Daoy (cell line): ENCODE measurements at regions not wholly inside any gene's neighbourhood (a gene's known extent, or its start where the extent isn't known, plus 50 kb on each side); places are given as distances from the start of the nearest gene placed in this dataset.
A peak's percentile ranks its signal among the peaks of the same experiment; 100 is the strongest.

Source experiments
- DNase-seq: peaks from one replicate; pipeline ENCODE4 v3.0.0-alpha.2; 2015; ENCODE audit warnings: low read depth

DNA sequence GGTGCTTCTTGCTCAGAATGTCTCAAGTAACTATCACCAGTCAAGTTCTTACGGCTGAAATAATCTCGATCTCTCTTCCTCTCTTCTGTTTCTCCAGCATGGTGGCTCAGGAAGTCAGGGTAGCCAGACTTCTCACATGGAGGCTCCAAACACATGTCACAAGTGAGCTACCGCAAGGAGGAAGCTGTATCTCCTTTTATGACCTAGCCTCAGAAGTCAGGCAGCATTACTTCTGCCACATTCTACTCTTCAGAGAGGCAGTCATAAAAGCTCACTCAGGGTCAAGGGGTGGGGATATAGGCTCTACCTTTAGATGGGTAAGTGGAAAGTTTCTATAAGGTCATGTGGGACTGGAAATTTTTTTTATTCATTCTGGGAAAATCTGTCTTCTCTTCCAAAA, 86.6 kb upstream of the NEO1 start:
- no peak for DNase-seq

DNA sequence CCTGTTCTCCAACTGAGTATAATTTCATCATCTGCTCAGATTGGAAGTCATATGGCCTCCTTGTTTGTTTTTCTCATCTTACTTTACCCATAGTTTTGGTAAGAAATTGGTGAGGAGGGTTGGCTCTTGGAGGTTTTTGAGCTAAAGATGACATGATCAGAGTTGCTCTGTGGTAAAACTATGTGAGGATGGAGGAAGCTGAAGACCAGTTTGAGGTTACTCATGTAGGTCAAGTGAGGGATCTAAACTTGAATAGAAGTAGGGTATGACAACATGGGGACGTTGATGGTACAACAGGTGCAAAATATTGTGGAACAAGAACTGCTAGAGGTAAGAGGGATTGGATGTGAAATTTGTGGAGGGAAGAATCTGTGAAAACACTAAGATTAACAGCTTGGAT, 87.7 kb upstream of the NEO1 start:
- no peak for DNase-seq

DNA sequence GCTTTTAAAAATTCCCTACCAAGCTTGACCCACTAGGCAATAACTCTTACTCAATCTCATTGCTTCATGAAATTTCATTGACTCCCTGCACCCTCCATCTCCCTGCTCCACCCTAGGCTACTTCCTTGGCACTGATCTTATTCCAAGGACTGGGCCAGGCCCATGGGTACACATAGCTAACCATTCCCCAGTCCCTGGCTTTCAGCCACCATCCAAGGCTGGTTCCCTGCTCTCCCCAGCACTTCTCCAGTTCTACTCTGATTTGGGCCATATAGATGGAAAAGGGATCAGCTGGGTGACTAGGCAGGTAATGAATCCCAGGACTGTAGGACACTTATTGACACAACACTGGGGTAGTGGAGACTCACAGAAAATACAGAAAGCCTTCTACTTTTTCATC, 88.1 kb upstream of the NEO1 start:
- DNase-seq, result no peak

DNA sequence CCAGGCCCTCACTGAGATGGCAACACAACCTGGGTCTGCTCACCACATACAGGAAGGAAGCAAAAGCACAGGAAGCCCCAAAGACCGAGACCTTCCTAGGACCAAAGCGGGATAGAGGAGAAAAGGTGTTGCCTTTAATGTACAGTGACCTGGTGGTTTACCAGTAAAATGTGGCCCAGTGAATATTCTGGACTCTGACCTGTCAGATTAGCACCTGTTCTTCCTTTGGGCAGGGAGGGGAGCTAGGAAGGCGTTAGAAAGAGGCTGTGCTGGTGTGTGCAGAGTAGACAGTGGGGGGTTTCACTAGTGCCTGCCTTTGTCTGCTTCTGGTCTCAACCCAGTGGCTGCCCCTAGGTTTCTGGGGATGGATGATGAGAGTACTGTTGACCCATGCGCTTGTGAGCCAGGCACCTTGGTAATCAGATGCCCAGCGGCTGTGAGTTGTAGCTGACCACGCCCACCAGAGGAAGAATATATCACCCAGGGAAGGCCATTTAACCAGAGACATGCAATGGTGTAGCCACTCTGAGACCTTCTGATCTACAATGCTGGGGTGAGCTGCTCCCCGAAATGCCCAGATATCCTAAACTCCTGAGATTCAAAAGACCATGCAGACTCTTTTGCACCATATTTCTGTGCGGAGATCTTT, 90.1 kb upstream of the NEO1 start:
- no peak for DNase-seq

DNA sequence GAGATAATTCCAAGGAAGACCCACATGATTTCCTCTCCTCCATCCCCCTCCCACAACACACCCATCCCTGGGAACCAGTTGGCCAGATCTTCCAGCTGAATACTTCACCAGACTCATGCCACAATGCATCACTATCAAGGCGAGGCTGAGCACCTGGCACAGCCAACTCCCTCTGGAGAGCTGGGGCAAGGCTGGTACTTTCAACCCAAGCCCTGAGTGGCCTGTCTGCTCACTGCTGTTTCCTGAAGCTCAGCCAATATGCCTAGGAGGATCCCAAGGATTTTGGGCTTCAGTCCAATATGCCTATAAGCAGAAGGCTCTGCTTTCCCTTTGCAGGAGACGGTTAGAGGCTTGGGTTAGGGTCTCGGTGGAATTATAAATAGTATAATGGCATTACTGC, 90.9 kb upstream of the NEO1 start:
- DNase-seq, result no peak

GRCh38 chr15:72958634-72959033, 93.6 kb upstream of the NEO1 start:
- DNase-seq, result no peak

- DNase-seq, result no peak
These were observed 99.0 kb upstream of the NEO1 start for GRCh38 chr15:72953306-72953705.

- no peak for DNase-seq
These were observed 100.1 kb upstream of the NEO1 start for GRCh38 chr15:72952151-72952550.

GRCh38 chr15:72948662-72949061, 103.6 kb upstream of the NEO1 start:
- no peak for DNase-seq

- no peak for DNase-seq
These were observed 104.6 kb upstream of the NEO1 start for GRCh38 chr15:72947709-72948108.

- no peak for DNase-seq
These were observed 107.7 kb upstream of the NEO1 start for GRCh38 chr15:72944565-72944964.

GRCh38 chr15:72940229-72940622, 112.0 kb upstream of the NEO1 start:
- DNase-seq, result no peak

DNA sequence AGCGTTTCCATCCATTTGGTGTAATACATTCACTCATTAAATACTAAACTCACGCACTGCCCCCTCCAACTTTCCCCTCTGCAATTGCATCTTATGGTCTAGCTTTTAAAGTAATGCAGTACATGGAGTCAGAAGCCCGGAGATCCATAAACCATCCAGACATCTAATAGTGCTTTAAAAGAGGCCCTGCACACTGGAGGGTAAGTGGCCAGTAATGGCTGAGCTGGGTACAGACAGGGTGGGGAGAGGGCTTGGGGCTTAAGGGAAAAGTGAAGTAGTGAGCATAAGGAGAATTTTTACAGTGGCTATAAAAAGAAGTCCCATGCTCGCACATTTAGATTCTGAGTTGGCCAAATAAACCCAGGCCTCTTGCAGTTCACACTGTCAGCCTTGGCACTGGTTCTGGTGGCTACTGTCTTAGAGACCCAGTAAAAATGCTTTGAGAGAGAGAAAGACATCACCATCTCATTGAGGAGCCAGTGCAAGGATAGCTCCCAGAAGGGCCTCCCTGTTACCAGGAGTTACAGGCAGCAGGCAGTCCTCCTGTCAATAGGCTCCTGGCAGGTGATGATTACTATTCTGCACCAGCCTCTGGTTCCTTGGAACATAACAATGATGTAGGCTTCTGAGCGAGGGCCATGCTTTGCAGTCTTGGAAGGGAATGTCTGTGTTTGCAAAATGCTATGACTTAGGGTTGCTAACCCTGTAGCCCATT, 112.6 kb upstream of the NEO1 start:
- DNase-seq, result no peak

- DNase-seq, result no peak
These were observed 115.3 kb upstream of the NEO1 start for GRCh38 chr15:72936691-72937679.

GRCh38 chr15:72936237-72936636, 116.0 kb upstream of the NEO1 start:
- DNase-seq, result no peak

GRCh38 chr15:72935521-72935920, 116.7 kb upstream of the NEO1 start:
- no peak for DNase-seq

DNA sequence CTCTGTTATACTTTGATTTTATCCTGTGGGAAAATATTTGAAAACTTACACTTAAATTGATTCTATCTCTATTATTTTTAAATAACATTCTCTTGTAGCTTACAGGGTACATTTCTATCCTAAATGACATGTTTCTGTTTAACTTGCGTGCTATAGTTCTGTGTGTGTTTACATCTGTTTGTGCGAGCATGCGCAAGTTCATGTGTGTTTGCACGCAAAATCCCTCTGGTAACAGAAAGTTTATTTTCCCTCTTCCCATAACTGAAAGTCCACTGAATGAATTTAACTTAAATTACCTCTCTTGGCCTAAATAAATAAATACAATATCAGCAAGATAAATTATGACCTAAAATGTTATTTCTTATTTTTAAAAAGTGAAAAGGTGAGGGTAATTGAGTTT, 117.3 kb upstream of the NEO1 start:
- no peak for DNase-seq

- peak; percentile 12 for DNase-seq
These were observed 118.3 kb upstream of the NEO1 start for GRCh38 chr15:72933976-72934375.

GRCh38 chr15:72932472-72932871, 119.8 kb upstream of the NEO1 start:
- no peak for DNase-seq

GRCh38 chr15:72927451-72927850, 124.8 kb upstream of the NEO1 start:
- DNase-seq, result no peak

GRCh38 chr15:72925661-72926060, 126.6 kb upstream of the NEO1 start:
- no peak for DNase-seq

GRCh38 chr15:72923289-72923688, 129.0 kb upstream of the NEO1 start:
- DNase-seq, result peak; percentile 21

DNA sequence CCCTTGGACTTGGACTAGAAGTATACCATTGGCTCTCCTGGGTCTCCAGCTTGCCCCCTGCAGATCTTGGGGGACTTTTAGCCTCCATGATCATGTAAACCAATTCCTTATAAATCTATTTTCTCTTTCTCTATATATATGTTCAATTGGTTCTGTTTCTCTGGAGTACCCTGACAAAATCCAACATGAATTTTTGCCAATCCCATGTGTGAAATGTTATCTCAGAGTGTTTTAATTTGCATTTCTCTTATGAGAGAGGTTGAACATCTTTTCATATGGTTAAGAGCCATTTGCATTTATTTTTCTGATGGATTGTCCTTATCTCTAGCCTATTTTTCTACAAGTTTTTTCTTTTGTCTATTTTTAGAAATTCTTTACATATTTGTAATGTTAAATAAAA, 131.7 kb upstream of the NEO1 start:
- no peak for DNase-seq
